Stimulated activated CD4-positive, alpha-beta T cell treated with anti-CD3 and anti-CD28 coated beads, Interleukin-12 subunit alpha, Interleukin-12 subunit beta, amount 100 ng/mL, for 24 hours (primary cell): ENCODE measurements at regions not wholly inside any gene's neighbourhood (a gene's known extent, or its start where the extent isn't known, plus 50 kb on each side); places are given as distances from the start of the nearest gene placed in this dataset.

Experiments
- DNase-seq, 2 experiments: peaks; one replicate each; pipeline ENCODE4 v3.0.0-alpha.2; 2020; ENCODE audit warnings: low read depth in 2 of 2

- DNase-seq = no peak
These were observed 72.9 kb upstream of the PPM1J start for GRCh38 chr1:112788054-112788453.

- DNase-seq = no peak
These were observed 67.9 kb upstream of the PPM1J start for GRCh38 chr1:112783059-112783458.

GRCh38 chr1:112779665-112780526 is 64.8 kb upstream of the PPM1J start:
- DNase-seq = no peak

- no peak for DNase-seq
These were observed 63.0 kb upstream of the PPM1J start for GRCh38 chr1:112778137-112778536.

- DNase-seq = no peak
These were observed 61.6 kb upstream of the PPM1J start for GRCh38 chr1:112776688-112777087.

GRCh38 chr1:112772781-112773180 is 57.6 kb upstream of the PPM1J start:
- no peak for DNase-seq

- DNase-seq = no peak
These were observed 55.6 kb upstream of the PPM1J start for GRCh38 chr1:112770724-112771123.

GRCh38 chr1:112769611-112770010 is 54.5 kb upstream of the PPM1J start:
- DNase-seq = no peak

- DNase-seq = no peak
These were observed 52.5 kb upstream of the PPM1J start for GRCh38 chr1:112767646-112768045.
